Nucleus accumbens (tissue), 56 donors: ENCODE measurements at regions not wholly inside any gene's neighbourhood (a gene's known extent, or its start where the extent isn't known, plus 50 kb on each side); places are given as distances from the start of the nearest gene placed in this dataset.

Experiments used
- DNase-seq, 56 donors: peaks; one replicate each; lab custom pipeline; 2025; lab: John Stamatoyannopoulos, UW

DNA sequence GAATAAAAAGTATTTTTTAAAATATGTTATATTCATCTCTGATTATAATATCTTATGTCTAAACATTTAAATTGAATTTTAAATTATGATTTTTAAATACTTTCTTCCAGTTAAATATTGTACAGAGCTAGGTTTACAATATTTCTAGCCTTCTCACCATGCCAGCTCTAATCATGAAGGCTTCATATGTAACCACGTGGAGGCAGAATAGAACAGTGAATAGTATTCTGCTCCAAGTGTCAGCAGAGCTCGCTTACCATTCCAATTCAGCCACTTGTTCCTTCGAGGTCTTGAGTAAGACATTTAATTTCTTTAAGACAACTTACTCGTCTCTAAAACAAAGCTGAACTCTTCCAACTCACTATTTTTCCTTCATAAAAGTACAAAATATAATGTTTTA is 871.8 kb downstream of the SUCLG1 start:
- no peak for DNase-seq

DNA sequence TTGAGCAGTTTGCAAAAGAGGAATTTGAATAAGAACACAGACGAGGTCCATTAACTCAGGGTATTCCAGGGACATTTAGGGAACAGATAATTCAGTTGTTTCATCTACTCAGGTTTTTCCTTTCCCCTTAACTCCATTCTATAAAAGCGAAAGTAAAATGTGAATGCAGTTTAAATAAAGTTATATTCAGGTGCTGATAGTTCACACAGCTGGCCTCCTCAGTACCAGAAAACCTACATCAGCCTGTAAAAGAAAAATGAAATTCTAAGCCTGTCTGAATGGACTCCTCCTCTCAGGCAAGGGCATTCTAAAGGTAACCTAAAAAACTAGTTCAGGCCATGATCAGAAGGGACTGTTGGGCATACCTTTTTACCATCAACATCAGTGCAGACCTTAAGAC is 873.8 kb downstream of the SUCLG1 start:
- DNase-seq: no peak

DNA sequence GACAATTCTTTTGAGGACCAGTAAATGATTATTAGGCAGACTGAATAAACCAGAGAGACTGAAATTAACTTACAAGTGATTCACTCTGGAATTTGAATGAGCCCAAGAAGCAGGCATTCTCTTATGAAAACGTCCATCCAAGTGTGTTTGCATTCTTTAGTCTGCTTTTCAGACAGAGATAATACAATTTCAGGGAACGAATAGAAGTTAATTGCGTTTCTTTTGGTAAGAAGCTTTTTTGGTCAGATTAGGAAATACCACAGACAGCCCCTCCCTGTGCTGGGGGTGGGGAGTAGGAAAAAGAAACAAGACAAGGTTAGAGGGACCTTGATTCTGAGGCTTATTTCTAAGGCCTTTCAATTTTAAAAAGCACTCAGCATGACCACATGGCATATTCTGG is 874.4 kb downstream of the SUCLG1 start:
- no peak for DNase-seq

DNA sequence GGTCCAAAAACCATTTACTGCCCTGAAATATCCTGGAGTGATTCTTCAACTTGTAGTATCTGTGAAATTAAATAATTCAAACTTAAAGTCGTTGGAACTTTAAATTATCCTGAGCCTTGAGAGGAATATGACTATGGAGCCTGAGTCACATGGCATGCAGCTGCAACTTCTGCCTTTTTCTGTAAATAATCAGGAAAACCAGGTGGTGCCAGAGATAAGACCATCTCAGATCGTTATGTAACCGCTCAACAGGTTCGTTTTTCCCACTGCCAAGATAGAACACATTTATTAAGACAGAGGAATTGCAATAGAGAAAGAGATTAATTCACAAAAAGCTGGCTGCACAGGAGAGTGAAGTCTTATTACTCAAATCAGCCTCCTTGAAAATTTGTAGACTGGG is 876.5 kb downstream of the SUCLG1 start:
- DNase-seq: no peak

DNA sequence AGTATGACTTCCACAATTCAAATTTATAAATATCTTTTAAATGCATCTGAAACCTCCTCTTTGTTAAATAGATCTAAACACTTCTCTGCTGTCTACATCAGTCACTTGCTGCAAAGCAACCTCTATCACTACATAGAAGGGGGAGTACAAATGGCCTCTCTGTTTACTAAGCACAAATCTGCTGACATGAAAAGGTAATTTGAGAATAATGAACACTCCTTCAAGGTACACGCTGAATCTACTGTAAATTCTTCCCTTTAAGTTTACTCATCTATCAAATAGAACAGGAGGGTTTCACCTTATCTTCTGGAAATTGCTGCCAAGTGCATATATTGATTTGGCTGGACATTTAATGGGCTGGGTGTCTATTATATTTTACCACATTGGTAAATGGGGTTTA is 879.6 kb downstream of the SUCLG1 start:
- DNase-seq: no peak

DNA sequence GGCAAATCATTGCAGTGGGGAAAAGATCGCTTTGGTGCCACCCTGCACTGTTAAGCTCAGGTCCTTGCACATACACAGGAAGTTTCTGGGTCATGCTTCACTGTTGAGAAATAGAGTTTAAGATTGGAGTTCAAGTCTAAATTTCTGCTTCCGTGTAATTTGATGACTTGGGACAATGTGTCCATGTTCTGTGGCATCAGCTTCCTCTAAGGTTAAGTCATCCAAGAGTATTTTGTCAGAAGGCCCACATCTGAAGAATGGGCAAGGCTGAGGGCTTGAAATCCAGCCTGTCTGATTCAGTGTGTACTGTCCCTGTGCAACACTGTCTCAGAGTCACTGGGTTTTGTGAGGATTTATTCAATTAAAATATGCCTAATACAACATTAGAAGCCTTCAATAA is 880.7 kb downstream of the SUCLG1 start:
- DNase-seq: no peak

DNA sequence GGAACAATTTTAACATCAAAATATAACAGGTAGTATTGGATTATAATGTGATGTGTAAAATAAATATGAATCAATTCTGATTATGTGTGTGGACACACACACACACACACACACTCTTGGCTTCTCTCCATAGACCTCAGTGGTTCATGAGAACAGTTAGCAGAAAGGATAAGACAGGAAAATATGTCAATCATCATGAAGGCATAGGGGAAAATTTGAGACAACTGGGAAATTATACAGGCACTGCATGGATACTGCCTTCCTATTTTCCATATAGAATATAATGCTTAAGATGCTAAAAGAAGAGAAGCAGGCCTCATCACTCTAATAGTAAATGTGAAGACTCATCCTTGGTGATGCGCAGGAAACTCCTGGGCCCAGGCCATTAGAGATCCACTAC is 884.5 kb downstream of the SUCLG1 start:
- no peak for DNase-seq

DNA sequence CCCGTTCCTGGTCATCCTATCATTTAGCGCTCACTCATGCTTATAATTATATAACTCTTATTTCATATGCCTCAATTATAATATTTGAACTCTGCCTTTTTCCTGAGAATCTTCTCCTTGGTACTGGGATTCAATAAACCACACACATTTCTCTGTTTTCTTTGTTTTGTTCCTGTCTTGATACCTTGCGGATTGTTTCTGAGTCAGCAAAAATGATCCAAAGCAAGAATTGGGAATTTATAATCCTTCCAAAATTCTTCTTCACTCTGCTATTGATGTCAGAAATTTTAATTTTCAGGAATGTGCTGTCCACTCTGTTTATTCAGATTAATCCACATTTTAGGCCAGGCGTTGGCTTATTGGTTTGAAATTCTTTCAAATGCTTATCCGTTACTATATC is 886.0 kb downstream of the SUCLG1 start:
- no peak for DNase-seq

DNA sequence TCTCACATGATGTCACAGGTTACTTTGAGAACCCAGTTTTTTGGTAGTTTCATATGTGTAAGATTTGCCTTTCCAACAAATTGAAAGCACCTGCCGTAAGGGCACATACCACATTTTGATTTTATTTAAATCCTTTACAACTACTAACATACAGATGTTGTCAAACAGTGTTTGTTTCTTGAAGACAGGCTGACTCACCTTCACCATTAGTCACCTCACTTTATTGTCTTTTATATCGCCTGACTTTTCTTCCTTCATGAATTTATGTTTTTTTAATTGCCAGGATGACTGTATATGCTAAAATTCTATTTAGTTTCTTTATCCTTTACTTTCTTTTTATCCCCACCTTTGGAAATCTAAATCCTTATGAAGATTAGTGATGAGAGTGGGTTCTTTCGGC is 886.7 kb downstream of the SUCLG1 start:
- DNase-seq: no peak

DNA sequence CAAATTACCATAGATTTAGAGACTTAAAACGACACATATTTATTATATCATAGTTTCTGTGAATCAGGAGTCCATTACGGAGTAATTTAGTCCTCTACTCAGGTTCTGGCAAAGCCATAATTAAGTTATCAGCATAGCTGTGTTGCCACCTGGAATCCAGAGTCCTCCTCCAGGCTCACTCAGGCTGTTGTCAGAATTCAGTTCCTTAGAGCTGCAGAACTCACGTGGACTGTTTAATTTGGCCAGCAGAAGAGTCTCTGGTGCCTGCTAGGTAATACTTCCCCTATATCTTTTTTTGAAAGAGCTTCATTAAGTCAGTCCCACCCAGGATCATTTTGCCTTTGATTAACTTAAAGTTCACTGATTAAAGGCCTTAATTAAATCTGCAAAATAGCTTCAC is 891.5 kb downstream of the SUCLG1 start:
- DNase-seq: no peak

DNA sequence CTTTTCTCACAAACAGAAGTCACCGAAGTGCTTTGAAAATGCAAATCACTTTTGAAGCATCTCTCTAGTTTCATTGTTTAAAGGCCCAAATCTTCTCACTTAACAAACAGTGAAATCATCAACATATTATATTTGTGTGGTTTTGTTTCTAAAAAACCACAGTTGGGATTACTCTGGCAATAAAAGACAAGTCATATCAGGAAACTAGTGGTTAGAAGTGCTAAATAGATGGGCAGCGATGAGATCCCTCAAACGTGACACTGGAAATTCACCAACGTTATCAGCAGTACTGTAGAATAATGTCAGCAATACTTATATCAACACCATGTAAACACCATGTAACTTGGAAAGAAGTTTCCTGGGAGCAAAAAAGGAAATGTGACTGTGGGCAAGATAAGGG is 893.5 kb downstream of the SUCLG1 start:
- no peak for DNase-seq

DNA sequence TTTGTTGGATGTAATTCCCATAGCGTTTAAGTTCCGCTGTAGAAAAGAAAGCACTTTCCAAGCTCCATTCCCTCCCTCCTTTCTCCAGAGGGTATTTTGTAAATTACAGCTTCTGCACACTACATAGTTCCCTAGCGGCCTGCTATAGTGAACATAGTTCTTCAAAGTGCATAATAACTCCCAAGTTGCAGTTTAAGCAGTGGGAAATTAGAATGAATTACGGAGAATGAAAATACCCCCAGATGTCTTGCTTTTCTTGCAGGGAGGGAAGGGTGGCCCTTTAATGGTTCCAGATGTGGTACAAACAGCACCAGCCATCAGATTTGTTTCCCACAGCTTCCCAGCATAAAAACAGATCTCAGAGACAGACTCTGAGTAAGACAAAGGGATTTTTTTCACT is 893.9 kb downstream of the SUCLG1 start:
- DNase-seq: no peak

DNA sequence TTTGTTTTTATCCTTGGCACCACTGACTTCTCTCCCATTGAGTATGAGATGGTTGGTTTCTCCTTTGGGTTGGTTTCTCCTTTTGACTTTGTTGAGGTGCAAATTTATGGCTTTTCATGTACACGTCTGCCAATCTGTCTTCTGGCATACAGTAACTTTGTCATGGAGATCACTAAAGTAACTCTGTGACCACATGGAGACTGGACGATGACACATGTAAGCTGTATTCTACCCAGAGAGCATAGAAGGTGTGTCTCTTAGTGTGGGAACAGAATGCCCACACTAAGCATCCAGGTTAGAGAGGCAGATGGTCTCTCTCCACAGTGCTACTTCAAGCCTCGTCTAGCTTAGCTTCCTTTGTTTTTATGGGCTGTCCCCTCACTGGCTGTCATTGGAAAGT is 897.5 kb downstream of the SUCLG1 start:
- no peak for DNase-seq

DNA sequence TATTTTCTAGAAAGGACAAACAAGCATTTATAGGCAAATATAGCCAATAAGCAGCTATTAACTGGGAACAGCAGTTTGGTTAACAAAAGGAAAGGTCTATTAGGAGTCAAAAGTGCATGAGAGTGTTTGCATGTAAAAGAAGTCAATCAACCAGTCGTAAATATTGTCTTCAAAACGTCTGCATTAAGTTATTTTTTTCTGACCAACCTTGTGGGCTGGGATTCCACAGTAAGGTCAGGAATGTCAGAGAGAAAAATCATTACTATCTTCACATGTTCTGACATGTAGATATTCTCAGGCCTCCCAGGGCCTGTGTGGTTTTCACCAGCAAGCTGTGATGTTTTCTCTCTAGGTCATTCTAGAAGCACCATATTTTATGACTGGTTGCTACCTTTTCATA is 922.5 kb downstream of the SUCLG1 start:
- DNase-seq: no peak

DNA sequence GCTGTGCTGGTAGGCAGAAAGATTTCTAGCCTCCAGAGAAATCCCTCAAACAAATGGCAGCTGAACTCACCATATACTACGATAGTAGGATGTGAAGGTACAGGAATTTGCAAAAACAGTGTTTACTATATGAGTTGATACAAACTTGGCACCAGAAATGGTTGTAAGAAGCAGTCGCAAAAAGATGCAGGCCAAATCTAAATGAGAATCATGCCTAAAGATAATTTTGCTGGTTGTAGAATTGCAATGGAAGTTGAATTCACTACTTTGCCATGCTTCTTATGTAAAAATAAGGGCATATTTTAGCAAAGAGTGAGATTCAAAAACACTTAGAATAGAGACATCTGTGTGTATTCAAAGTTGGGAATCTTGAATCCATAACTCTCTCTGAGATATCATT is 924.7 kb downstream of the SUCLG1 start:
- DNase-seq: no peak

DNA sequence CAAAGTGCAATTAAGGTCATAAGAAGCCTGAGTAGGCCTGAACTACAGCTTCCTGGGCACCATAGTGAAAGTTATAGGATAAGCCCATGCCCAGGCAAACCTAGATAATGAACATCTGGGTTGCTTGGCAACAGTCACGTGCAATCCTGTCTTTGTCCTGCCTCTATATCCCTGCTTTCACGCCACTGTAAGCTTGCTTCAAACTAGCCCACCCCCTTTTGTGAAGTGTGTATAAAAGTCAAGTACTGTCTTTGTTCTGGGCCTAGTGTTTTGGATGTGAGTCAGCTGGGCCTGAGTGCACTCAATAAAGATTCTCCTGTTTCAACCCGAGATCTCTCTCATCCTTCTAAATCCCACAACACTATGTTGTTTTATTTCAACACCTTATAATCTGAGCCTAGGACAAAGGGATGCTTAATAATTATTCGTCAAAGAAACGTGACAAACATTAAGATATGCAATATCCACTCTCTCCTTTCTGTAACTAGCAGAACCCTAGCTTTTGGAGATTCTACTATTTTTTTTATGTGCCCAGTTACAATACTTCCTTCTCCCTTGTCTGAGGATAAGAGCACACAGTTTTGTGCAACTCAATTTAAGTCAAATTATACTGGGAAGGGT is 927.8 kb downstream of the SUCLG1 start:
- DNase-seq: peak in 1 of 56 donors; percentile 8

DNA sequence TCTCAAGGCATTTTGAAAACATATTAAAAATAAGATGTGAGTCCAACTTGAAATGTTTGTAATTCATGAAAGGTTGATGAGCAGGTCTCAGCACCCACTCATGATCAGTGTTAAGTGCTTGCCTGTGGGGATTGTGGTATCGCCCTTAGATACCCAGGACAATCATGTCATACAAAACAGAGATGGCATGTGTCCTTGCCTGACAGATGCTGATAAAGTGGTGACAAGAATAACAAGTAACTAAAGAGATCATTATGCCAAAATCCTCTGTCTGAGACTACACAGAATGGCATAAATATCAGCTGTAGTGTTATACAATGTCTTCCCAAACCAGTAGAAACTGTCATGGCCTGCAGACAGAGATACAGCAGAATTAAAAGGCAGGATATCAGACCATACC is 930.3 kb downstream of the SUCLG1 start:
- no peak for DNase-seq

DNA sequence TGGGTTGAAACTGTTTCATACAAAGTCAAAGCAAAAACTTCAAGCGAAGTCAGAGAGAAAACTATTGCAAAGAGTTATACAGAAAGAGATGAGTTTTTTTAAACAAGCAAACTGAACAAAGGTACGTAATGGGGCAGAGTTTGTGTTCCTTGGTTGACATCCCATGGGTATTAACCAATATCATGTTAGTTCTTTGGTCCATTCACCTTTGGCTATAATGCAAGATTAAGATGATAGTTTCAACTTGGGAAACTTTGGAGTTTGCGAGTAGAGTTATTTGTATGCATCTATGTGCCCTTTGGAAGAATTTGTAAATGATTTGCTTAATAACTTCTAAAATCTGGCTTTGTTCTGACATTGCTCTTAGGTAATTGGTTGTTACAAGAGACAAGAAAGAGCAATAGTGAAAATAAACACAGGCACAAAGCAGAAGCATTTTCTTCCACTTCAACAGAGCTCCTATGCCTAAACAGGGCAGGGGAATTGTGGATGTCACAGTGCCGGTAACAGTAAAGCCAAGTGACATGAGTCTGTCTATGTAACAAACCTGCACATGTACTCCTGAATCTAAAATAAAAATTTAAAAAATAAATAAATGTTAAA is 936.1 kb downstream of the SUCLG1 start:
- no peak for DNase-seq

DNA sequence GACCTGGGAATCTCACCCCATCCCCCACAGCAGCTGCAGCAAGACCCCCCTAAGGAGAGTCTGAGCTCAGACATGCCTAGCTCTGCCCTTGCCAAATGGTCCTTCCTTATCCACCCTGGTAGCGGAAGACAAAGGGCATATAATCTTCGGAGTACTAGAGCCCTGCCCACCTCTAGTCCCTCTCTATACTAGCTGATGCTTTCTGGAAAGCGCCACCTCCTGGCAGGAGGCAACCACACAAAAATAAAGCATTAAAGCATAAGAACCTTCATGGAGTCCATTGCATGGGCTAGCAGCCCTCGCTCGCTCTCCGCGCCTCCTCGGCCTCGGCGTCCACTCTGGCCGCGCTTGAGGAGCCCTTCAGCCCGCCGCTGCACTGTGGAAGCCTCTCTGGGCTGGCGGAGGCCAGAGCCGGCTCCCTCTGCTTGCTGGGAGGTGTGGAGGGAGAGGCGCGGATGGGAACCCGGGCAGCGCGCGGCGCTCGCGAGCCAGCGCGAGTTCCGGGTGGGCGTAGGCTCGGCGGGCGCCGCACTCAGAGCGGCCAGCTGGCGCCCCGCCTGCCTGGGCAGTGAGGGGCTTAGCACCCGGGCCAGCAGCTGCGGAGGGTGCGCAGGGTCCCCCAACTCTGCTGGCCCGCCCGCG is 941.2 kb downstream of the SUCLG1 start:
- no peak for DNase-seq

DNA sequence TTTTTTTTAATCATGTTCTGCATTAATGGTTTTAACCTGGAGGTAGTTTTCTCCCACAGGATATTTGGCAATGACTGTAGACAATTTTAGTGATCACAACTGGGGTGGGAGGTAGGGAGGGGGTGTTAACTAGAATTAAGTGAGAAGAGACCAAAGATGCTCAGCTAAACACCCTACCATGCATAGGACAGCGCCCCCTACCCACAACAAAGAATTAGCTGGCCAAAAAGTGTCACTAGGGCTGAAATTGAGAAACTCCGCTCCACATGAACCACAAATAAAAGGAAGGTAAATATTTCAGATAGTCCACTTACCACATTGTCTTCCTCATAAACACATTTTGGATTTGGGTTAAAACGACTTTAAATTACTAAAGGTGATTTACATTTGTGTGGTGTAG is 942.6 kb downstream of the SUCLG1 start:
- DNase-seq: no peak

DNA sequence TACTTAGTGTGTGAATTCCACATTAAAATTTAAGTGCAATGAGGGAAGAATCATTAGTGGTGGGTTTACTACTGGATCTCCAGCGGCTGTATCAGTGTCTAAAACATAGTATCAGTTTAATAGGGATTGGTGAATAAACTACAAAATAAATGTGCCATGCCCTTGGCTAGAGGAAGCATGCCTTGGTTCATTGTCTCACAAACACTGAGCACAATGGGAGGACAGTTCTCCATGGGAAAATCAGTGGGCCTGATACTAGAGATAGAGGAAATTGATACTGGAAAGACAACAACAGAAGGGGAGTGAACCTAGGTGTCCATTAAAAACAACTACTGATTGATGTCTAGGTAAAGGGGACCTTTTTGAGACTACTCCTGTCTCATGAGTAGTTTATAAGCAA is 971.6 kb downstream of the SUCLG1 start:
- no peak for DNase-seq

DNA sequence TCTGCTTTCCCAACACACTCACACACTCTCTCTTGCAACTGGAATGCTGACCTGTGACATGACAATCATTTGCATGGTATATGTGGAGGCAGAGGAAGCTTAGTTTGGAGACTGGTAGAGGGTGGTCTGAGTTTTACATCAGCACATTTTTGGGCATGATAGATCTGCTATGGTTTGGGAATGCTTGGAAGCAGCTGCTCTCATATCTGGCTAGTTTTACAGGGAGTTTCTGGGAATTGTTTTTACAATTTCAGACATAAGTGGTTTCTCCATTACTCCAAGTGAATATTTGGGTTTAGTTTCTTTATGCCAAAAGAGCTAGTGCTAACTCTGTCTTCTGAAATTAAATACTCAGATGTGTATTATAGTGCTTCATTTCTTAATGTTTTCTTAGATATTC is 977.6 kb downstream of the SUCLG1 start:
- DNase-seq: no peak

DNA sequence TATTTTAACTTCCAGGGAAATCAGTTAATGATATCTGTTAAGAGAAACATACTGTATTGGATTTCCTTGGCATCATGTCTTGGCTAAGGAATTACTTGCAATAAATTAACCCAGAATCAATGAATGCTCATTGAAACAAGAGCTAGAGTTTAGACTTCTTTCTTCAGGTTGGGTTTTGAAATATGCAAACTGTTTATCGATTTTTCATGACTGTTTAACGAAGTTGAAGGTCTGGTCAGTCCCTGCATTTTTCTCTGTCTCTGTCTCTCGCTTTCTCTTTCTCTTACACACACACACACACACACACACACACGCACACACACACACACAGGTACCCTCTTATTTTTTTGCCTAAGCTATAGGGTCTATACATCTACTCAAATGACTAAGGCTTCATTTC is 981.0 kb downstream of the SUCLG1 start:
- DNase-seq: no peak
